Stimulated activated naive CD4-positive, alpha-beta T cell (primary cell): ENCODE measurements at regions not wholly inside any gene's neighbourhood (a gene's known extent, or its start where the extent isn't known, plus 50 kb on each side); places are given as distances from the start of the nearest gene placed in this dataset.

Experiments used
- DNase-seq, 6 experiments: peaks; one replicate each; lab custom pipeline; 2025; lab: John Stamatoyannopoulos, UW

- DNase-seq, result no peak
Measured at GRCh38 chr21:15526798-15527197, 203.0 kb upstream of the USP25 start.

GRCh38 chr21:15528346-15528745, 201.4 kb upstream of the USP25 start:
- no peak for DNase-seq

- DNase-seq, result no peak
Measured at GRCh38 chr21:15531986-15532385, 197.8 kb upstream of the USP25 start.

GRCh38 chr21:15533618-15534017, 196.2 kb upstream of the USP25 start:
- DNase-seq, result no peak

- DNase-seq, result peak in 1 of 6 experiments; percentile 2
Measured at GRCh38 chr21:15534450-15534886, 195.3 kb upstream of the USP25 start.

- DNase-seq, result no peak
Measured at GRCh38 chr21:15539376-15539775, 190.4 kb upstream of the USP25 start.

- no peak for DNase-seq
Measured at GRCh38 chr21:15543473-15543872, 186.3 kb upstream of the USP25 start.

GRCh38 chr21:15549671-15550070, 180.1 kb upstream of the USP25 start:
- no peak for DNase-seq

- DNase-seq, result peak in 3 of 6 experiments; percentile 32 to 53 (median 44)
Measured at GRCh38 chr21:15552914-15553494, 176.8 kb upstream of the USP25 start.

- no peak for DNase-seq
Measured at GRCh38 chr21:15557925-15558324, 171.9 kb upstream of the USP25 start.

- no peak for DNase-seq
Measured at GRCh38 chr21:15558884-15559283, 170.9 kb upstream of the USP25 start.

GRCh38 chr21:15559660-15560059, 170.1 kb upstream of the USP25 start:
- DNase-seq, result no peak

- no peak for DNase-seq
Measured at GRCh38 chr21:15560383-15561056, 169.3 kb upstream of the USP25 start.

GRCh38 chr21:15562748-15563147, 167.0 kb upstream of the USP25 start:
- no peak for DNase-seq

GRCh38 chr21:15564907-15565306, 164.9 kb upstream of the USP25 start:
- DNase-seq, result no peak

GRCh38 chr21:15566703-15567102, 163.1 kb upstream of the USP25 start:
- DNase-seq, result no peak

GRCh38 chr21:15567191-15567590, 162.6 kb upstream of the USP25 start:
- DNase-seq, result no peak

- no peak for DNase-seq
Measured at GRCh38 chr21:15568516-15568915, 161.3 kb upstream of the USP25 start.

GRCh38 chr21:15586752-15587427, 142.9 kb upstream of the USP25 start:
- DNase-seq, result no peak

- DNase-seq, result peak in 2 of 6 experiments; percentile 39
Measured at GRCh38 chr21:15592271-15592860, 137.4 kb upstream of the USP25 start.

- DNase-seq, result no peak
Measured at GRCh38 chr21:15592957-15593356, 136.8 kb upstream of the USP25 start.

GRCh38 chr21:15601390-15601789, 128.4 kb upstream of the USP25 start:
- no peak for DNase-seq

- no peak for DNase-seq
Measured at GRCh38 chr21:15604413-15604812, 125.4 kb upstream of the USP25 start.
